HCT116 (cell line): ENCODE measurements at regions not wholly inside any gene's neighbourhood (a gene's known extent, or its start where the extent isn't known, plus 50 kb on each side); places are given as distances from the start of the nearest gene placed in this dataset.

Experiments
- ATAC-seq: fragments of 200-7000 bp; cut with Tn5 transposase; 2 replicates; pipeline ENCODE4 v1.9.1; 2020; ENCODE audit warnings: mild to moderate bottlenecking, moderate library complexity
- BruUV-seq: library from RNA; stranded (reverse); fragments of 400-500 nt; replicated peaks from 2 replicates; lab custom pipeline; 2021; lab: Mats Ljungman, UMichigan
- CTCF ChIA-PET: fragments of 300-600 bp; sonication (Branson Sonifier 250); formaldehyde crosslinking; loops from one replicate; lab custom pipeline; 2021; ENCODE audit warnings: antibody characterized with exemption; lab: Charles Lee
- POLR2A ChIA-PET: fragments of 300-600, 350-600 bp; sonication (Branson Sonifier 250); formaldehyde crosslinking; loops from one replicate; lab custom pipeline; 2021; ENCODE audit warnings: antibody characterized with exemption; lab: Charles Lee
- RAD21 ChIA-PET, 2 experiments: fragments of 300-600 bp; sonication (Branson Sonifier 250); formaldehyde crosslinking; loops; one replicate each; lab custom pipeline; 2023; ENCODE audit warnings: low total read pairs in 2 of 2; ENCODE audit not compliant: uncharacterized antibody in 2 of 2, unreplicated experiment in 2 of 2, low non-redundant PET in 1 of 2; lab: Charles Lee
- DNase-seq: peaks from one replicate; pipeline ENCODE4 v3.0.0-alpha.2; 2010; ENCODE audit warnings: low read depth, low spot score
- H2AFZ ChIP-seq: fragments of 200-600 bp; shearing (Covaris generic), sonication (generic); 2 replicates; pipeline ENCODE4 v1.6.1; 2017; ENCODE audit warnings: low read depth, mixed run types, mixed read lengths, antibody characterized with exemption, low read length; ENCODE audit not compliant: poor library complexity, severe bottlenecking
- H3K27ac ChIP-seq: 2 replicates; pipeline ENCODE4 v1.5.1; 2012; ENCODE audit warnings: low read depth, low read length
- H3K27me3 ChIP-seq: fragments of 200-600 bp; sonication (generic); 2 replicates; pipeline ENCODE4 v1.6.1; 2016; ENCODE audit warnings: mixed run types, low read length, mixed read lengths; ENCODE audit not compliant: insufficient read depth
- H3K36me3 ChIP-seq, 2 experiments: fragments of 200-500 bp in 1 of 2; fragments of 200-600 bp in 1 of 2; sonication (Bioruptor generic) in 1 of 2; sonication (generic) in 1 of 2; 2 replicates each; pipeline versions ENCODE4 v1.5.1 to v1.6.1; 2014 to 2016; ENCODE audit warnings: low read length in 2 of 2, inconsistent platforms in 1 of 2, mixed read lengths in 1 of 2, mixed run types in 1 of 2; ENCODE audit not compliant: insufficient read depth in 2 of 2, control insufficient read depth in 1 of 2
- H3K4me1 ChIP-seq, 2 experiments: fragments of 200-600 bp in 1 of 2; sonication (generic) in 1 of 2; 2 replicates each; pipeline versions ENCODE4 v1.5.1 to v1.6.1; 2012 to 2017; ENCODE audit warnings: low read length in 2 of 2, inconsistent platforms in 1 of 2, mild to moderate bottlenecking in 1 of 2, mixed read lengths in 1 of 2, mixed run types in 1 of 2, moderate library complexity in 1 of 2; ENCODE audit not compliant: insufficient read depth in 2 of 2, control insufficient read depth in 1 of 2
- H3K4me2 ChIP-seq: fragments of 200-600 bp; sonication (generic); 2 replicates; pipeline ENCODE4 v1.6.1; 2017; ENCODE audit warnings: mixed run types, low read length, mixed read lengths
- H3K4me3 ChIP-seq, 2 experiments: fragments of 200-600 bp in 1 of 2; sonication (generic) in 1 of 2; replicated peaks in 1 of 2; 2 replicates each; pipeline ENCODE4 v1.5.1; 2011 to 2016; ENCODE audit warnings: low read length in 2 of 2, control low read depth in 1 of 2, low read depth in 1 of 2, mild to moderate bottlenecking in 1 of 2, mixed read lengths in 1 of 2, mixed run types in 1 of 2
- H3K79me2 ChIP-seq: fragments of 200-600 bp; sonication (generic); 2 replicates; pipeline ENCODE4 v1.6.1; 2017; ENCODE audit warnings: mild to moderate bottlenecking, mixed run types, low read length, moderate library complexity, mixed read lengths; ENCODE audit not compliant: insufficient read depth
- H3K9ac ChIP-seq: fragments of 200-600 bp; sonication (generic); 2 replicates; pipeline ENCODE4 v1.6.1; 2016; ENCODE audit warnings: low read length, mixed read lengths
- H3K9me2 ChIP-seq: fragments of 200-600 bp; sonication (generic), shearing (Covaris generic); 2 replicates; pipeline ENCODE4 v1.6.1; 2017; ENCODE audit warnings: mixed run types, mild to moderate bottlenecking, moderate library complexity; ENCODE audit not compliant: insufficient read depth
- H3K9me3 ChIP-seq, 2 experiments: fragments of 200-500 bp in 1 of 2; fragments of 200-600 bp in 1 of 2; sonication (Bioruptor generic) in 1 of 2; sonication (generic) in 1 of 2; 2 replicates each; pipeline ENCODE4 v1.6.1; 2014 to 2017; ENCODE audit warnings: low read length in 2 of 2, mixed read lengths in 2 of 2, inconsistent platforms in 1 of 2, low read depth in 1 of 2, mild to moderate bottlenecking in 1 of 2, mixed run types in 1 of 2, moderate library complexity in 1 of 2; ENCODE audit not compliant: control insufficient read depth in 1 of 2, insufficient read depth in 1 of 2
- H4K20me1 ChIP-seq: fragments of 200-600 bp; sonication (generic), shearing (Covaris generic); 2 replicates; pipeline ENCODE4 v1.6.1; 2017; ENCODE audit warnings: mixed run types, mild to moderate bottlenecking, moderate library complexity; ENCODE audit not compliant: insufficient read depth
- CEBPB ChIP-seq: IDR thresholded peaks from 2 replicates; pipeline ENCODE4 v1.6.1; 2012; ENCODE audit warnings: low read depth
- ELF1 ChIP-seq: IDR thresholded peaks from 2 replicates; pipeline ENCODE4 v1.6.1; 2012; ENCODE audit warnings: low read depth, borderline replicate concordance
- SIN3A ChIP-seq: IDR thresholded peaks from 2 replicates; pipeline ENCODE4 v1.6.1; 2012; ENCODE audit warnings: low read depth
- SRF ChIP-seq: IDR thresholded peaks from 2 replicates; pipeline ENCODE4 v1.6.1; 2012; ENCODE audit warnings: low read depth
- TCF7L2 ChIP-seq: IDR thresholded peaks from 2 replicates; pipeline ENCODE4 v1.7.0; 2011; ENCODE audit warnings: borderline replicate concordance, inconsistent platforms; ENCODE audit not compliant: insufficient read depth, insufficient read length; ENCODE audit errors: extremely low read depth
- ZNF274 ChIP-seq: fragments of 200-500 bp; sonication (Bioruptor generic); IDR thresholded peaks from 2 replicates; pipeline ENCODE4 v1.6.1; 2014; ENCODE audit warnings: mild to moderate bottlenecking, low read depth, low read length, inconsistent platforms
- intact Hi-C: fragments of 100-400 bp; cut with micrococcal nuclease; formaldehyde crosslinking; loops from 2 replicates; pipeline ENCODE4 v1.10.0; 2022
- TF ChIP-seq, protein P1 (sequence below): IDR thresholded peaks from 2 replicates; pipeline ENCODE4 v1.6.1; 2011; ENCODE audit warnings: mild to moderate bottlenecking, low read length, moderate library complexity; ENCODE audit not compliant: insufficient replicate concordance; ENCODE audit errors: extremely low read depth
- TF ChIP-seq, protein P2 (sequence below), 3 experiments: fragments of 200-600 bp in 1 of 3; sonication (generic) in 1 of 3; IDR thresholded peaks in 2 of 3; conservative IDR thresholded peaks in 1 of 3; 2 replicates each; pipeline ENCODE4 v1.5.1; 2012 to 2017; ENCODE audit warnings: low read depth in 2 of 3, low read length in 2 of 3, antibody characterized with exemption in 1 of 3, borderline replicate concordance in 1 of 3, control low read depth in 1 of 3, mild to moderate bottlenecking in 1 of 3, mixed read lengths in 1 of 3, mixed run types in 1 of 3, moderate library complexity in 1 of 3; ENCODE audit not compliant: insufficient read depth in 1 of 3
- TF ChIP-seq, protein P3 (sequence below): IDR thresholded peaks from 2 replicates; pipeline ENCODE4 v1.6.1; 2012; ENCODE audit warnings: low read depth
- TF ChIP-seq, protein P4 (sequence below): IDR thresholded peaks from 2 replicates; pipeline ENCODE4 v1.6.1; 2012

DNA sequence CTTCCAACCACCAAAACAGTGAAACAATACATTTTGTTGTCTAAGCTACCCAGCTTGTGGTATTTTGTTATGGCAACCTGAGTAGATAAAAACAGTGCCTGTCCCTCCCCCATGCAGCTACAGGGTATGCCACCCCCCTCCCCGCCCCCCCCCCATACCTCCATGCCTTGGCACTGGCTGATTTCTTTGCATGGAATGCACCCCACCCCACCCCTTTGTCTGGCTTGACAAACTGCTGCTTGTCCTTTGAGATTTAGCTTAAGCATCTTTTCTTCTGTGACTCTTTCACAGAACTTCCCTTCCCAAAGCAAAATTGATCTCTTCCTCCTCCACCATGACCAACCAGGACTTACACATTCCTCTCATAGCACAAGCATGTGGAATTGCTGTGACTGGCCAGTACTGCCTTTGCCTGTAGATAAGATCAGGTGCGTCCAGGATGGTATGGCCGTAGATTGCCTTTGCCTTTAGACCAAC lies 64.6 kb upstream of the ADGRF1 start:
- no peak for DNase-seq
- H3K4me2 ChIP-seq, result no peak overlapping the region
- no peaks in the 10 kb centered on the region for H3K9me2 ChIP-seq
- no peaks in the 10 kb centered on the region for H3K27me3 ChIP-seq
- TF ChIP-seq, protein P1, sequence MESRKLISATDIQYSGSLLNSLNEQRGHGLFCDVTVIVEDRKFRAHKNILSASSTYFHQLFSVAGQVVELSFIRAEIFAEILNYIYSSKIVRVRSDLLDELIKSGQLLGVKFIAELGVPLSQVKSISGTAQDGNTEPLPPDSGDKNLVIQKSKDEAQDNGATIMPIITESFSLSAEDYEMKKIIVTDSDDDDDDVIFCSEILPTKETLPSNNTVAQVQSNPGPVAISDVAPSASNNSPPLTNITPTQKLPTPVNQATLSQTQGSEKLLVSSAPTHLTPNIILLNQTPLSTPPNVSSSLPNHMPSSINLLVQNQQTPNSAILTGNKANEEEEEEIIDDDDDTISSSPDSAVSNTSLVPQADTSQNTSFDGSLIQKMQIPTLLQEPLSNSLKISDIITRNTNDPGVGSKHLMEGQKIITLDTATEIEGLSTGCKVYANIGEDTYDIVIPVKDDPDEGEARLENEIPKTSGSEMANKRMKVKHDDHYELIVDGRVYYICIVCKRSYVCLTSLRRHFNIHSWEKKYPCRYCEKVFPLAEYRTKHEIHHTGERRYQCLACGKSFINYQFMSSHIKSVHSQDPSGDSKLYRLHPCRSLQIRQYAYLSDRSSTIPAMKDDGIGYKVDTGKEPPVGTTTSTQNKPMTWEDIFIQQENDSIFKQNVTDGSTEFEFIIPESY, result no peak
- TF ChIP-seq TCF7L2, result no peak
- no peak overlapping the region for H3K9ac ChIP-seq
- CTCF ChIA-PET, result no interaction called here
- H3K79me2 ChIP-seq, result no peaks in the 10 kb centered on the region
- H3K4me3 ChIP-seq, result no peak overlapping the region
- ATAC-seq, result no peak
- intact Hi-C loops, result no loop called here
- no peaks in the 10 kb centered on the region for H4K20me1 ChIP-seq
- peaks cover 1 to 17% of the 10 kb centered on the region in 2 experiments for H3K4me1 ChIP-seq
- H3K9me3 ChIP-seq, result no peaks in the 10 kb centered on the region
- H2AFZ ChIP-seq, result no peak overlapping the region
- H3K27ac ChIP-seq, result no peak overlapping the region
- H3K36me3 ChIP-seq, result no peaks in the 10 kb centered on the region
- RAD21 ChIA-PET, result no interaction called here
- BruUV-seq, result no TSS peak
- POLR2A ChIA-PET, result interaction anchor here (0.9 kb wide), 1 partner anchor 136 kb away, joined by 3 read pairs; no protein-coding TSS in a partner anchor

DNA sequence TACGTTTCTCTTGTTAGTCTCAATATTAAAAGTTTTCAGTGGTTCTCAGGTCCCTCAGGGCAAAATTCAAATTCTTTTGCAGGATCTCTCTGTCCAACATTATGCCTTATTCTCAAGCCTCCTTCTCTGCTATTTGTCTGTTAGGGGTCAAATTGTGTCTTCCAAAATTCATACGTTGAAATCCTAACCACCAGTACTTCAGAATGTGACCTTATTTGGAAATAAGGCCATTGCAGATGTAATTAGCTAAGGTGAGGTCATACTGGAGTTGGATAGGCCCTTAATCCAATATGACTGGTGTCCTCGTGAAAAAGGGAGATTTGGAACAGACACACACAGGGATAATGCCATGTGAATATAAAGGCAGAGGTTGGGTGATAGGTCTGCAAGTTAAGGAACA lies 64.1 kb upstream of the ADGRF1 start:
- Histone ChIP-seq H3K4me3 (no peak overlapping the region), H3K27ac (no peak overlapping the region), H3K36me3 (no peaks in the 10 kb centered on the region), H2AFZ (no peak overlapping the region), H4K20me1 (no peaks in the 10 kb centered on the region), H3K4me2 (no peak overlapping the region), H3K9me3 (no peaks in the 10 kb centered on the region), H3K9ac (no peak overlapping the region), H3K27me3 (no peaks in the 10 kb centered on the region), H3K9me2 (no peaks in the 10 kb centered on the region), H3K79me2 (no peaks in the 10 kb centered on the region), H3K4me1 (peaks cover 0 to 12% of the 10 kb centered on the region in 2 experiments; a peak in 1 of 4 replicates)
- intact Hi-C loops, result no loop called here
- RAD21 ChIA-PET, result no interaction called here
- CTCF ChIA-PET, result interaction anchor here (0.5 kb wide), 1 partner anchor 451 kb away, joined by 3 read pairs; no protein-coding TSS in a partner anchor
- DNase-seq (no peak), ATAC-seq (no peak)
- TF ChIP-seq CEBPB (no peak), SIN3A (no peak), ELF1 (no peak), SRF (no peak), ZNF274 (no peak)
- TF ChIP-seq, protein P2, sequence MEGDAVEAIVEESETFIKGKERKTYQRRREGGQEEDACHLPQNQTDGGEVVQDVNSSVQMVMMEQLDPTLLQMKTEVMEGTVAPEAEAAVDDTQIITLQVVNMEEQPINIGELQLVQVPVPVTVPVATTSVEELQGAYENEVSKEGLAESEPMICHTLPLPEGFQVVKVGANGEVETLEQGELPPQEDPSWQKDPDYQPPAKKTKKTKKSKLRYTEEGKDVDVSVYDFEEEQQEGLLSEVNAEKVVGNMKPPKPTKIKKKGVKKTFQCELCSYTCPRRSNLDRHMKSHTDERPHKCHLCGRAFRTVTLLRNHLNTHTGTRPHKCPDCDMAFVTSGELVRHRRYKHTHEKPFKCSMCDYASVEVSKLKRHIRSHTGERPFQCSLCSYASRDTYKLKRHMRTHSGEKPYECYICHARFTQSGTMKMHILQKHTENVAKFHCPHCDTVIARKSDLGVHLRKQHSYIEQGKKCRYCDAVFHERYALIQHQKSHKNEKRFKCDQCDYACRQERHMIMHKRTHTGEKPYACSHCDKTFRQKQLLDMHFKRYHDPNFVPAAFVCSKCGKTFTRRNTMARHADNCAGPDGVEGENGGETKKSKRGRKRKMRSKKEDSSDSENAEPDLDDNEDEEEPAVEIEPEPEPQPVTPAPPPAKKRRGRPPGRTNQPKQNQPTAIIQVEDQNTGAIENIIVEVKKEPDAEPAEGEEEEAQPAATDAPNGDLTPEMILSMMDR (IDR thresholded peaks at IDR 0.05 in 2 of 3, conservative IDR thresholded peaks at IDR 0.05 in 1 of 3; ENCODE audit: borderline replicate concordance in 1 of 3, insufficient read depth in 1 of 3, low read depth in 2 of 3, low read length in 2 of 3), result no peak
- TF ChIP-seq, protein P3, sequence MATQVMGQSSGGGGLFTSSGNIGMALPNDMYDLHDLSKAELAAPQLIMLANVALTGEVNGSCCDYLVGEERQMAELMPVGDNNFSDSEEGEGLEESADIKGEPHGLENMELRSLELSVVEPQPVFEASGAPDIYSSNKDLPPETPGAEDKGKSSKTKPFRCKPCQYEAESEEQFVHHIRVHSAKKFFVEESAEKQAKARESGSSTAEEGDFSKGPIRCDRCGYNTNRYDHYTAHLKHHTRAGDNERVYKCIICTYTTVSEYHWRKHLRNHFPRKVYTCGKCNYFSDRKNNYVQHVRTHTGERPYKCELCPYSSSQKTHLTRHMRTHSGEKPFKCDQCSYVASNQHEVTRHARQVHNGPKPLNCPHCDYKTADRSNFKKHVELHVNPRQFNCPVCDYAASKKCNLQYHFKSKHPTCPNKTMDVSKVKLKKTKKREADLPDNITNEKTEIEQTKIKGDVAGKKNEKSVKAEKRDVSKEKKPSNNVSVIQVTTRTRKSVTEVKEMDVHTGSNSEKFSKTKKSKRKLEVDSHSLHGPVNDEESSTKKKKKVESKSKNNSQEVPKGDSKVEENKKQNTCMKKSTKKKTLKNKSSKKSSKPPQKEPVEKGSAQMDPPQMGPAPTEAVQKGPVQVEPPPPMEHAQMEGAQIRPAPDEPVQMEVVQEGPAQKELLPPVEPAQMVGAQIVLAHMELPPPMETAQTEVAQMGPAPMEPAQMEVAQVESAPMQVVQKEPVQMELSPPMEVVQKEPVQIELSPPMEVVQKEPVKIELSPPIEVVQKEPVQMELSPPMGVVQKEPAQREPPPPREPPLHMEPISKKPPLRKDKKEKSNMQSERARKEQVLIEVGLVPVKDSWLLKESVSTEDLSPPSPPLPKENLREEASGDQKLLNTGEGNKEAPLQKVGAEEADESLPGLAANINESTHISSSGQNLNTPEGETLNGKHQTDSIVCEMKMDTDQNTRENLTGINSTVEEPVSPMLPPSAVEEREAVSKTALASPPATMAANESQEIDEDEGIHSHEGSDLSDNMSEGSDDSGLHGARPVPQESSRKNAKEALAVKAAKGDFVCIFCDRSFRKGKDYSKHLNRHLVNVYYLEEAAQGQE, result no peak
- TF ChIP-seq, protein P4, sequence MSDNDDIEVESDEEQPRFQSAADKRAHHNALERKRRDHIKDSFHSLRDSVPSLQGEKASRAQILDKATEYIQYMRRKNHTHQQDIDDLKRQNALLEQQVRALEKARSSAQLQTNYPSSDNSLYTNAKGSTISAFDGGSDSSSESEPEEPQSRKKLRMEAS, result no peak
- POLR2A ChIA-PET, result interaction anchor here (0.9 kb wide), 1 partner anchor 136 kb away, joined by 3 read pairs; no protein-coding TSS in a partner anchor
- no TSS peak for BruUV-seq
